Esophagus muscularis mucosa (tissue), 4 donors: ENCODE measurements at regions not wholly inside any gene's neighbourhood (a gene's known extent, or its start where the extent isn't known, plus 50 kb on each side); places are given as distances from the start of the nearest gene placed in this dataset.

Experiments
- DNase-seq: peaks from one replicate; pipeline ENCODE4 v3.0.0-alpha.2; 2017; ENCODE audit errors: extremely low spot score
- H3K27ac ChIP-seq, 4 donors: fragments of 200-600 bp; sonication (generic); replicated peaks in 1 of 4; 1 replicate in 3 of 4; 2 replicates in 1 of 4; pipeline ENCODE4 v1.5.1; 2016 to 2019; ENCODE audit warnings: mild to moderate bottlenecking in 1 of 4
- H3K27me3 ChIP-seq, 4 donors: fragments of 200-600 bp; sonication (generic); one replicate each; pipeline versions ENCODE4 v1.5.1 to v1.6.0; 2016 to 2019
- H3K36me3 ChIP-seq, 4 donors: fragments of 200-600 bp; sonication (generic); one replicate each; pipeline ENCODE4 v1.5.1; 2016 to 2019
- H3K4me1 ChIP-seq, 4 donors: fragments of 200-600 bp; sonication (generic); one replicate each; pipeline ENCODE4 v1.5.1; 2016 to 2019
- H3K4me3 ChIP-seq, 4 donors: fragments of 200-600 bp; sonication (generic); 1 replicate in 2 of 4; 2 replicates in 2 of 4; pipeline ENCODE4 v1.5.1; 2016 to 2019; ENCODE audit warnings: mild to moderate bottlenecking in 4 of 4, moderate library complexity in 1 of 4
- H3K9me3 ChIP-seq, 4 donors: fragments of 200-600 bp; sonication (generic); 1 replicate in 3 of 4; 2 replicates in 1 of 4; pipeline ENCODE4 v1.5.1; 2016 to 2019
- EP300 ChIP-seq: sonication (generic); formaldehyde crosslinking; IDR thresholded peaks from one replicate; pipeline ENCODE4 v1.6.1; 2017; ENCODE audit warnings: antibody characterized with exemption
- POLR2A ChIP-seq: fragments of 450-650 bp; IDR thresholded peaks from one replicate; pipeline ENCODE4 v1.6.1; 2017; ENCODE audit warnings: antibody characterized with exemption, moderate library complexity, mild to moderate bottlenecking, low read depth
- POLR2AphosphoS5 ChIP-seq, 2 donors: sonication (generic); formaldehyde crosslinking; IDR thresholded peaks; one replicate each; pipeline ENCODE4 v1.6.1; 2017; ENCODE audit warnings: antibody characterized with exemption in 2 of 2
- WGBS: methylation state at CpG from one replicate; pipeline ENCODE4 v1.1.5; 2018; 5-methylcytosine and 5-hydroxymethylcytosine counted together
- intact Hi-C: fragments of 100-400 bp; cut with DNase I; formaldehyde crosslinking; loops from one replicate; pipeline ENCODE4 v1.15.1; 2023
- TF ChIP-seq, protein P1 (sequence below), 3 experiments: fragments of 200-600 bp in 2 of 3; fragments of 450-650 bp in 1 of 3; sonication (generic) in 2 of 3; IDR thresholded peaks; one replicate each; pipeline ENCODE4 v1.5.1; 2017 to 2019; ENCODE audit warnings: antibody characterized with exemption in 3 of 3, mild to moderate bottlenecking in 2 of 3, moderate library complexity in 1 of 3

GRCh38 chr14:38755036-38755435, 348.0 kb downstream of the SEC23A start:
- DNase-seq = no peak
- no peaks in the 10 kb centered on the region for H3K36me3 ChIP-seq
- WGBS = 83% methylated on average over 3 of the region's 3 CpGs
- no peaks in the 10 kb centered on the region for H3K9me3 ChIP-seq
- no peak overlapping the region for H3K27ac ChIP-seq
- H3K27me3 ChIP-seq = no peaks in the 10 kb centered on the region
- no peak overlapping the region for H3K4me3 ChIP-seq
- no peaks in the 10 kb centered on the region for H3K4me1 ChIP-seq
- TF ChIP-seq POLR2AphosphoS5 (IDR thresholded peaks at IDR 0.05) (no peak), EP300 (no peak), POLR2A (no peak)
- TF ChIP-seq, protein P1, sequence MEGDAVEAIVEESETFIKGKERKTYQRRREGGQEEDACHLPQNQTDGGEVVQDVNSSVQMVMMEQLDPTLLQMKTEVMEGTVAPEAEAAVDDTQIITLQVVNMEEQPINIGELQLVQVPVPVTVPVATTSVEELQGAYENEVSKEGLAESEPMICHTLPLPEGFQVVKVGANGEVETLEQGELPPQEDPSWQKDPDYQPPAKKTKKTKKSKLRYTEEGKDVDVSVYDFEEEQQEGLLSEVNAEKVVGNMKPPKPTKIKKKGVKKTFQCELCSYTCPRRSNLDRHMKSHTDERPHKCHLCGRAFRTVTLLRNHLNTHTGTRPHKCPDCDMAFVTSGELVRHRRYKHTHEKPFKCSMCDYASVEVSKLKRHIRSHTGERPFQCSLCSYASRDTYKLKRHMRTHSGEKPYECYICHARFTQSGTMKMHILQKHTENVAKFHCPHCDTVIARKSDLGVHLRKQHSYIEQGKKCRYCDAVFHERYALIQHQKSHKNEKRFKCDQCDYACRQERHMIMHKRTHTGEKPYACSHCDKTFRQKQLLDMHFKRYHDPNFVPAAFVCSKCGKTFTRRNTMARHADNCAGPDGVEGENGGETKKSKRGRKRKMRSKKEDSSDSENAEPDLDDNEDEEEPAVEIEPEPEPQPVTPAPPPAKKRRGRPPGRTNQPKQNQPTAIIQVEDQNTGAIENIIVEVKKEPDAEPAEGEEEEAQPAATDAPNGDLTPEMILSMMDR (IDR thresholded peaks at IDR 0.05) = no peak
- intact Hi-C loops = no loop called here

GRCh38 chr14:38752750-38753149, 350.3 kb downstream of the SEC23A start:
- no peaks in the 10 kb centered on the region for H3K36me3 ChIP-seq
- H3K4me1 ChIP-seq = no peaks in the 10 kb centered on the region
- intact Hi-C loops = no loop called here
- TF ChIP-seq POLR2A (no peak), EP300 (no peak), POLR2AphosphoS5 (IDR thresholded peaks at IDR 0.05) (no peak)
- TF ChIP-seq, protein P1 (IDR thresholded peaks at IDR 0.05) = no peak
- WGBS = 62% methylated on average over 3 of the region's 3 CpGs
- H3K4me3 ChIP-seq = no peak overlapping the region
- H3K9me3 ChIP-seq = no peaks in the 10 kb centered on the region
- DNase-seq = no peak
- H3K27me3 ChIP-seq = no peaks in the 10 kb centered on the region
- H3K27ac ChIP-seq = no peak overlapping the region

DNA sequence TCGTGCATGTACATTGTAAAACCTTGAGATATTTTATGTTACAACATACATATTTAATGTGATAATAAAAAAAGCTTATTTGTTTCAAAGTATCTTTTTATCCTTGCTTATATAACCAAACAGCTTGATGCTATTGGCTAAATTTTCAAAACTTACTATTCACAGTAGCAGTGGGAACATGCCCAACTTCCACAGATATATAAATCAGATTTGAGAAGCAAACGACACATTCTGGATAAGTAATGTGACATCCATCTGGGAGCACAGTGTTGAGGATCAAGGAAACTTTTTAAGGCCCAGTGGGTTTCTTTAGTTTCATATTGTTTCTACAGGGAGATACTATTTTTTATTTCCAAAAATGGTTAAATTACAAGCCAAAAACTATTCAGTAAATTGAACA, 350.7 kb downstream of the SEC23A start:
- H3K4me3 ChIP-seq = no peak overlapping the region
- intact Hi-C loops = no loop called here
- TF ChIP-seq POLR2AphosphoS5 (IDR thresholded peaks at IDR 0.05) (no peak), EP300 (no peak), POLR2A (no peak)
- TF ChIP-seq, protein P1 (IDR thresholded peaks at IDR 0.05) = no peak
- H3K4me1 ChIP-seq = no peaks in the 10 kb centered on the region
- 76% methylated on average over 2 of the region's 2 CpGs for WGBS
- H3K27ac ChIP-seq = no peak overlapping the region
- H3K27me3 ChIP-seq = no peaks in the 10 kb centered on the region
- H3K9me3 ChIP-seq = no peaks in the 10 kb centered on the region
- no peaks in the 10 kb centered on the region for H3K36me3 ChIP-seq
- no peak for DNase-seq

DNA sequence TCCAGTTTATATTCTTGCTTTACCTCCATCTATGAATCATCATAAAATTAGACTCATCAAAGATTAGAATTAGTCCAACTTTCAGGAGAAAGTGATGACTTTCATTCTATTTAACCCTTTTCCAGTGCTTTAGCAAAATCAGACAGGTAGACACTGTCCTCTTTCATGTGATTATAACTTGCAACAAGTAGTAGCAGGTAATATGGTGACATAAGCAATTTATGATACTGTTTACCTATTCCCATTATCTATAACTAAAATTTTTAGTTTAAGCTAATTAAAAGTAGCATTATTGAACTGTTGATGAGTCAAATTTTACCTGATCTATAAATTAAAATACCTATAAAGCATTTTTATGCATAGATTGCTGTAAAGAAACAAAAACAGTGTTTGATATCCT, 351.6 kb downstream of the SEC23A start:
- H3K27ac ChIP-seq = no peak overlapping the region
- no peak for DNase-seq
- TF ChIP-seq POLR2A = no peak
- no peak for TF ChIP-seq EP300
- TF ChIP-seq, protein P1 (IDR thresholded peaks at IDR 0.05) = no peak
- TF ChIP-seq POLR2AphosphoS5 (IDR thresholded peaks at IDR 0.05) = no peak
- H3K27me3 ChIP-seq = no peaks in the 10 kb centered on the region
- no peaks in the 10 kb centered on the region for H3K4me1 ChIP-seq
- intact Hi-C loops = no loop called here
- H3K36me3 ChIP-seq = no peaks in the 10 kb centered on the region
- no peak overlapping the region for H3K4me3 ChIP-seq
- H3K9me3 ChIP-seq = no peaks in the 10 kb centered on the region

- no peaks in the 10 kb centered on the region for H3K9me3 ChIP-seq
- TF ChIP-seq EP300 (no peak), POLR2AphosphoS5 (IDR thresholded peaks at IDR 0.05) (no peak)
- H3K27ac ChIP-seq = no peak overlapping the region
- H3K4me3 ChIP-seq = no peak overlapping the region
- H3K27me3 ChIP-seq = no peaks in the 10 kb centered on the region
- no peaks in the 10 kb centered on the region for H3K4me1 ChIP-seq
- 85% methylated on average over 3 of the region's 3 CpGs for WGBS
- H3K36me3 ChIP-seq = no peaks in the 10 kb centered on the region
- intact Hi-C loops = no loop called here
- no peak for DNase-seq
Observed at GRCh38 chr14:38749936-38750335, 353.1 kb downstream of the SEC23A start.
